Brain microvascular endothelial cell (primary cell): ENCODE measurements at regions not wholly inside any gene's neighbourhood (a gene's known extent, or its start where the extent isn't known, plus 50 kb on each side); places are given as distances from the start of the nearest gene placed in this dataset.

Source experiments
- DNase-seq: peaks from one replicate; pipeline ENCODE4 v3.0.0-alpha.2; 2020
- H3K27ac ChIP-seq: fragments of 250-450 bp; sonication (Bioruptor Pico); 2 replicates; pipeline ENCODE4 v1.5.1; 2020; ENCODE audit warnings: mild to moderate bottlenecking, moderate library complexity
- H3K27me3 ChIP-seq: fragments of 250-450 bp; sonication (Bioruptor Pico); replicated peaks from 2 replicates; pipeline ENCODE4 v1.5.1; 2020; ENCODE audit warnings: mild to moderate bottlenecking
- H3K36me3 ChIP-seq: fragments of 250-450 bp; sonication (Bioruptor Pico); replicated peaks from 2 replicates; pipeline ENCODE4 v1.5.1; 2020; ENCODE audit warnings: mild to moderate bottlenecking
- H3K4me3 ChIP-seq: 2 replicates; pipeline ENCODE4 v1.5.1; 2011; ENCODE audit warnings: low read depth, mild to moderate bottlenecking, control low read depth, low read length, moderate library complexity
- CTCF ChIP-seq: IDR thresholded peaks from 2 replicates; pipeline ENCODE4 v1.5.1; 2011; ENCODE audit warnings: low read depth, mild to moderate bottlenecking, moderate library complexity, low read length, control low read depth, inconsistent platforms; ENCODE audit errors: missing control alignments
- in situ Hi-C: cut with HindIII; loops from 2 replicates; pipeline ENCODE4 v1.10.0; 2017; ENCODE audit warnings: low sequenced_read_pairs, low pct_ligation_motif_present

GRCh38 chr15:101539930-101540329, 50.4 kb upstream of the PCSK6 start:
- no peak for DNase-seq
- peaks cover 1% of the 10 kb centered on the region for H3K27me3 ChIP-seq
- no peak overlapping the region for H3K4me3 ChIP-seq
- no peaks in the 10 kb centered on the region for H3K36me3 ChIP-seq
- no peak overlapping the region for H3K27ac ChIP-seq
- no peak for TF ChIP-seq CTCF
- in situ Hi-C loops, result no loop called here

- no peak for TF ChIP-seq CTCF
- Histone ChIP-seq H3K4me3 (no peak overlapping the region), H3K36me3 (no peaks in the 10 kb centered on the region), H3K27ac (no peak overlapping the region), H3K27me3 (peaks cover 1% of the 10 kb centered on the region)
- DNase-seq, result no peak
- in situ Hi-C loops, result no loop called here
Measured at GRCh38 chr15:101539492-101539891, 50.0 kb upstream of the PCSK6 start.
